ENCODE measurements at regions not wholly inside any gene's neighbourhood (a gene's known extent, or its start where the extent isn't known, plus 50 kb on each side); places are given as distances from the start of the nearest gene placed in this dataset.

DNA sequence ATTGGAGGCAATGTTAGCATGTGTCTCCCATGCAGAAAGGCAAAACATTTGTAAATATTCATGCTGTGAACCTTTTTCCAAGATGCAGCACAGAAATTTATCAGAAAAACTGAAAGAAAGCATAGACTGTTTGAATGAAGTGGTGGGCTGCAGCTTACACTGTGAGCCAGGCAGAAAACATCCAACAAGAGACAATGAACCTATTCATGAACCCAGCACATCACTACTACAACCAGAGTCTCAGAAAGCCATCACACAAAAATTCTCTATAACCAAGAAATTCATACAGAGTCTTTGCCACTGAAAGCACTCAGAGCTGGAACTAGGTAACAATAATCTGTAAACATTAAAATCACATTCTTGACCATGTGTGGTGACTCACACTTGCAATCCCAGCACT, 448.9 kb downstream of the UQCRFS1 start:
- DNase-seq (no peak), ATAC-seq (no peak)
- Histone ChIP-seq H3K27me3 (no peaks in the 10 kb centered on the region), H3K4me1 (no peaks in the 10 kb centered on the region), H3K9me3 (peaks cover 0 to 50% (median 23%) of the 10 kb centered on the region in 12 donors), H3K36me3 (no peaks in the 10 kb centered on the region), H3K27ac (no peak overlapping the region), H3K4me3 (no peak overlapping the region)
- intact Hi-C loops (cut with DNase I), result no loop called here
- TF ChIP-seq CTCF (IDR thresholded peaks at IDR 0.05), result no peak
- no peak for TF ChIP-seq POLR2A (IDR thresholded peaks at IDR 0.05)

DNA sequence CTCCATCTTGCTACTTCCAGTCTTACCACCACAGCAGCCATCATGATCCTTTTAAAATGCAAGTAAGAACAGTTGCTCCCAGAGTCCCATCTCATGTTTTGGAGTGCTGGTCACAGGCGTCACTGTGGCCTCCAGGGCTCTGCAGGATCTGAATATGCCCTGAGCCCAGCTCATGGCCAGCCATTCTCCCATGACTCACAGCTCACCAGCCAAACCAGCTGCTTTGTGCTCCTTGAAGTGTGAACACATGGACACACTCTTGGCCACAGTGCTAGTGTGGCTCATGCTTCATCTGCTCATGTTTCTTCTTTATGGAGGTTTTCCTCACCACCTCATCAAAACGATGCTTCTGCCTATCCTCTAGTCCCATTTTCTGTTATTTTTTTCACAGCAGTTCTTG, 466.5 kb downstream of the UQCRFS1 start:
- no peak for ATAC-seq
- intact Hi-C loops (cut with DNase I), result no loop called here
- 59 to 75% (median 68%) methylated on average over 2 of the region's 2 CpGs for WGBS, 4 donors

GRCh38 chr19:28744943-28745342, 468.0 kb downstream of the UQCRFS1 start:
- no peak for TF ChIP-seq POLR2A (IDR thresholded peaks at IDR 0.05)
- no peak for TF ChIP-seq CTCF (IDR thresholded peaks at IDR 0.05)
- H3K27me3 ChIP-seq, result no peaks in the 10 kb centered on the region
- no peaks in the 10 kb centered on the region for H3K4me1 ChIP-seq
- H3K27ac ChIP-seq, result no peak overlapping the region
- intact Hi-C loops (cut with DNase I), result no loop called here
- no peaks in the 10 kb centered on the region for H3K9me3 ChIP-seq
- H3K36me3 ChIP-seq, result no peaks in the 10 kb centered on the region
- ATAC-seq, result no peak
- WGBS, 4 donors, result 62 to 74% (median 70%) methylated on average over 6 of the region's 6 CpGs
- H3K4me3 ChIP-seq, result no peak overlapping the region
- no peak for DNase-seq

More for the DNA sequence above, 466.5 kb downstream of the UQCRFS1 start:
- no peaks in the 10 kb centered on the region for H3K27me3 ChIP-seq
- H3K27ac ChIP-seq, result no peak overlapping the region
- H3K4me3 ChIP-seq, result no peak overlapping the region
- H3K4me1 ChIP-seq, result no peaks in the 10 kb centered on the region
- no peaks in the 10 kb centered on the region for H3K36me3 ChIP-seq
- TF ChIP-seq POLR2A (IDR thresholded peaks at IDR 0.05) (no peak), CTCF (IDR thresholded peaks at IDR 0.05) (no peak)
- no peaks in the 10 kb centered on the region for H3K9me3 ChIP-seq
- no peak for DNase-seq

- Histone ChIP-seq H3K4me3 (no peak overlapping the region), H3K27me3 (no peaks in the 10 kb centered on the region), H3K4me1 (no peaks in the 10 kb centered on the region), H3K9me3 (no peaks in the 10 kb centered on the region), H3K27ac (no peak overlapping the region), H3K36me3 (no peaks in the 10 kb centered on the region)
- intact Hi-C loops (cut with DNase I), result no loop called here
- no peak for TF ChIP-seq POLR2A (IDR thresholded peaks at IDR 0.05)
- TF ChIP-seq CTCF (IDR thresholded peaks at IDR 0.05), result no peak
- ATAC-seq, result no peak
- DNase-seq, result no peak
Observed at GRCh38 chr19:28744014-28744413, 468.9 kb downstream of the UQCRFS1 start.

Data from heart left ventricle (tissue), 16 donors.